ENCODE measurements at regions not wholly inside any gene's neighbourhood (a gene's known extent, or its start where the extent isn't known, plus 50 kb on each side); places are given as distances from the start of the nearest gene placed in this dataset.

GRCh38 chr13:90673746-90674145 lies 673.7 kb upstream of the MIR17HG start:
- DNase-seq, result no peak

GRCh38 chr13:90675129-90675528 lies 672.4 kb upstream of the MIR17HG start:
- no peak for DNase-seq

GRCh38 chr13:90680826-90681225 lies 666.7 kb upstream of the MIR17HG start:
- no peak for DNase-seq

GRCh38 chr13:90683711-90684131 lies 663.8 kb upstream of the MIR17HG start:
- no peak for DNase-seq

GRCh38 chr13:90686442-90686841 lies 661.0 kb upstream of the MIR17HG start:
- DNase-seq, result no peak

GRCh38 chr13:90689111-90689510 lies 658.4 kb upstream of the MIR17HG start:
- DNase-seq, result no peak

- DNase-seq, result no peak
Measured at GRCh38 chr13:90690458-90691080, 656.9 kb upstream of the MIR17HG start.

- no peak for DNase-seq
Measured at GRCh38 chr13:90696254-90696653, 651.2 kb upstream of the MIR17HG start.

- no peak for DNase-seq
Measured at GRCh38 chr13:90696656-90697055, 650.8 kb upstream of the MIR17HG start.

- DNase-seq, result no peak
Measured at GRCh38 chr13:90700340-90700739, 647.1 kb upstream of the MIR17HG start.

GRCh38 chr13:90701264-90701663 lies 646.2 kb upstream of the MIR17HG start:
- DNase-seq, result no peak

GRCh38 chr13:90702050-90702449 lies 645.4 kb upstream of the MIR17HG start:
- no peak for DNase-seq

- no peak for DNase-seq
Measured at GRCh38 chr13:90706631-90707030, 640.9 kb upstream of the MIR17HG start.

GRCh38 chr13:90708128-90708527 lies 639.4 kb upstream of the MIR17HG start:
- DNase-seq, result no peak

- DNase-seq, result no peak
Measured at GRCh38 chr13:90709319-90709718, 638.2 kb upstream of the MIR17HG start.

GRCh38 chr13:90710164-90710759 lies 637.2 kb upstream of the MIR17HG start:
- DNase-seq, result no peak

GRCh38 chr13:90713441-90714133 lies 633.9 kb upstream of the MIR17HG start:
- DNase-seq, result no peak

- DNase-seq, result no peak
Measured at GRCh38 chr13:90715485-90715884, 632.0 kb upstream of the MIR17HG start.

GRCh38 chr13:90717451-90717936 lies 630.0 kb upstream of the MIR17HG start:
- DNase-seq, result no peak

GRCh38 chr13:90719461-90719860 lies 628.0 kb upstream of the MIR17HG start:
- no peak for DNase-seq

- no peak for DNase-seq
Measured at GRCh38 chr13:90721937-90722336, 625.5 kb upstream of the MIR17HG start.

- DNase-seq, result no peak
Measured at GRCh38 chr13:90723381-90723780, 624.1 kb upstream of the MIR17HG start.

- no peak for DNase-seq
Measured at GRCh38 chr13:90726375-90726774, 621.1 kb upstream of the MIR17HG start.

- no peak for DNase-seq
Measured at GRCh38 chr13:90732049-90732448, 615.4 kb upstream of the MIR17HG start.
